ENCODE measurements at regions not wholly inside any gene's neighbourhood (a gene's known extent, or its start where the extent isn't known, plus 50 kb on each side); places are given as distances from the start of the nearest gene placed in this dataset.

GRCh38 chrX:115952417-115953092 lies 218.0 kb upstream of the AGTR2 start:
- Histone ChIP-seq H2BK120ac (ENCODE audit: low read depth, low read length, poor library complexity, severe bottlenecking) (no peak overlapping the region), H3K27me3 (ENCODE audit: insufficient read depth, low read length) (no peaks in the 10 kb centered on the region), H2BK12ac (ENCODE audit: insufficient read length, low read depth, low read length) (no peak overlapping the region), H2BK15ac (ENCODE audit: low read depth, low read length) (no peak overlapping the region), H3K4me1 (ENCODE audit: insufficient read depth, low read length) (peaks cover 6% of the 10 kb centered on the region; the same call in 1 of the 2 replicates), H4K5ac (ENCODE audit: insufficient read length, low read depth, low read length) (no peak overlapping the region), H3K79me2 (ENCODE audit: insufficient read depth, low read length) (peaks cover 24% of the 10 kb centered on the region; the same call in 1 of the 2 replicates), H3K4me2 (ENCODE audit: insufficient read depth, insufficient read length, low read length) (no peak overlapping the region), H4K8ac (replicated peaks; ENCODE audit: insufficient read length, low read depth, low read length) (no peak overlapping the region), H3K27ac (ENCODE audit: insufficient read length, low read depth, low read length) (no peak overlapping the region), H3T11ph (ENCODE audit: low read length) (no peak overlapping the region), H4K91ac (ENCODE audit: insufficient read length, low read depth, low read length) (no peak overlapping the region), H4K20me1 (ENCODE audit: control insufficient read depth, insufficient read depth, insufficient read length) (no peaks in the 10 kb centered on the region), H3K9ac (ENCODE audit: extremely low read depth, insufficient read length, low read length) (no peak overlapping the region), H3K56ac (ENCODE audit: insufficient read length, low read depth, low read length) (no peak overlapping the region), H3K79me1 (ENCODE audit: insufficient read depth, low read depth, low read length, poor library complexity, severe bottlenecking) (peaks cover 2% of the 10 kb centered on the region), H3K9me3 (ENCODE audit: control insufficient read depth, low read depth, low read length) (no peaks in the 10 kb centered on the region), H2AFZ (ENCODE audit: low read length) (no peak overlapping the region), H3K4ac (ENCODE audit: low read depth, low read length) (no peak overlapping the region), H3K23ac (ENCODE audit: insufficient read length, low read depth, low read length) (no peak overlapping the region), H2BK20ac (ENCODE audit: low read depth, low read length, poor library complexity, severe bottlenecking) (no peak overlapping the region), H2AK5ac (ENCODE audit: insufficient read length, low read length) (no peak overlapping the region), H3K14ac (ENCODE audit: insufficient read depth, low read length) (no peak overlapping the region), H2BK5ac (ENCODE audit: insufficient read length, low read length) (no peak overlapping the region), H3K23me2 (ENCODE audit: insufficient read length, low read depth, low read length, poor library complexity, severe bottlenecking) (peaks cover 2% of the 10 kb centered on the region), H3K18ac (ENCODE audit: insufficient read length, low read depth, low read length) (no peak overlapping the region)
- Mint-ChIP-seq H3K9me3 (peaks cover 0 to 2% of the 10 kb centered on the region in 2 experiments; a peak in 1 of 5 replicates), H3K4me3 (no peak overlapping the region), H3K36me3 (ENCODE audit: insufficient read depth in 1 of 3, low read depth in 3 of 3) (peaks cover 17 to 43% (median 31%) of the 10 kb centered on the region in 3 experiments), H3K4me1 (peaks cover 30% of the 10 kb centered on the region in 2 experiments), H3K27me3 (ENCODE audit: low read depth) (no peaks in the 10 kb centered on the region; the same call in 1 of the 2 replicates), H3K27ac (no peak overlapping the region)
- DNase-seq, result peak; percentile 42
- peak; percentile 50; the same call in 2 of the 3 replicates for TF ChIP-seq CTCF (conservative IDR thresholded peaks at IDR 0.05)
- no CpG with 5 or more reads among the region's 14 CpGs for WGBS (ENCODE audit: extremely low coverage, insufficient read length, low lambda C conversion rate)
